HTERT RPE-1 (cell line): ENCODE measurements at regions not wholly inside any gene's neighbourhood (a gene's known extent, or its start where the extent isn't known, plus 50 kb on each side); places are given as distances from the start of the nearest gene placed in this dataset.
"Not testable (repeated sequence)": the region's sequence is repeated elsewhere in the genome, so short reads cannot be mapped to it uniquely, and the experiment has no call there.

ENCODE experiments used
- in situ Hi-C: fragments of 300-500 bp; cut with MboI; formaldehyde crosslinking; loops from 4 replicates; pipeline ENCODE4 v1.14.3; 2020; ENCODE audit warnings: low sequenced_read_pairs

- in situ Hi-C loops = no loop called here
Measured at GRCh38 chr6:138655828-138656227, 117.7 kb upstream of the CCDC28A start.

GRCh38 chr6:138656364-138657064 is 117.1 kb upstream of the CCDC28A start:
- in situ Hi-C loops = no loop called here

DNA sequence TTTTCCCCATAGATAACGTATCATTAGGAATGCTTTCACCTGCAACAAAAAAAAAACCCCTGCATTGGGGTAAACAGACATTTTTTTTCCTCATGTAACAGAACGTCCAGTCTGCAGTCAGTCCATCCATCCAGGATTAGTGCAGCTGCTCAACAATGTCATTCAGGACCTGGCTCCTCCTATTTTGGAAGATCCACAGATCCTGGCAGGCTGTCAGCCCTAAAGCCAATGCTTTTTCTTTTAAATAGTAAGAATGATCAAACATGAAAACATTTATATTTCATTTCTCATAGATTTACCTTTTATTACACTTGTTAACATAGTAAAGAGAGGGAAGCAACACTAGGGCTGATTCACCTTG is 116.5 kb upstream of the CCDC28A start:
- in situ Hi-C loops = no loop called here

GRCh38 chr6:138659998-138660397 is 113.6 kb upstream of the CCDC28A start:
- in situ Hi-C loops = no loop called here

DNA sequence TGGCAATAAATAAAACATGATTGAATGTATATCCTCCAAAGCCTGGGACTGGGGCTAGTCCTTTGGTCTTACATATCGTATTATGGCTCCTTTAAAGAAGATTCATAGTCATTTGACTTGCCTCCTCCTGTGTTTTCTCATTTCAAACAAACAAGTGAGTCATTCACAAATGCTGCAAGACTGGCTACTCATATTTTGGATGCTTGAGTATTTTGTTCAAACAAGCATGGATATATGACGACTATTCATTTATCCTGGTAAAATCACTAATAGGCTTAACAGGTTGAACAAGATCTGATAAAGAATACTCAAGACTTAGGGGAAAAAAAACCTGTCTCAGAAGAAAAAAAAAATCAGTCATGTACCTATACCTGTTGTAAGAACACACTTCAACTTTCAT is 111.1 kb upstream of the CCDC28A start:
- in situ Hi-C loops = no loop called here

GRCh38 chr6:138663892-138664291 is 109.7 kb upstream of the CCDC28A start:
- in situ Hi-C loops = no loop called here

- in situ Hi-C loops = no loop called here
Measured at GRCh38 chr6:138664745-138665144, 108.8 kb upstream of the CCDC28A start.

DNA sequence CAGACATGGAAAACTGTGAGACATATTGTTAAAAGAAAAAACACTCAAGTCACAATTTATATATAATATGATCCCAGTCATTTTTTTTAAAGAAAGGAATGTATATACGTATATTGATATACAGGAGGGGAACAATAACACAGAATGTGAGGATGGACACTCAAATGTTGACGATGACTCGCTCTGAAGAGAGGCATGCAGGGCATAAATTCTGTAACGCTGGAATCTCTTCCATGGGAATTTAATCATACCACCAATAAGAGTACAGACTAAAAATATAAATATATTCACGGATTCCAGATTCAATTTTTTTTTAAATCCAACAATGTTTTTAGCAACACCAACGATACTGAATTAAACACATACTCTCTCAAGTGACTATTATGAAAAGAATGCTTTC is 106.9 kb upstream of the CCDC28A start:
- in situ Hi-C loops = no loop called here

GRCh38 chr6:138667408-138667807 is 106.2 kb upstream of the CCDC28A start:
- in situ Hi-C loops = no loop called here

DNA sequence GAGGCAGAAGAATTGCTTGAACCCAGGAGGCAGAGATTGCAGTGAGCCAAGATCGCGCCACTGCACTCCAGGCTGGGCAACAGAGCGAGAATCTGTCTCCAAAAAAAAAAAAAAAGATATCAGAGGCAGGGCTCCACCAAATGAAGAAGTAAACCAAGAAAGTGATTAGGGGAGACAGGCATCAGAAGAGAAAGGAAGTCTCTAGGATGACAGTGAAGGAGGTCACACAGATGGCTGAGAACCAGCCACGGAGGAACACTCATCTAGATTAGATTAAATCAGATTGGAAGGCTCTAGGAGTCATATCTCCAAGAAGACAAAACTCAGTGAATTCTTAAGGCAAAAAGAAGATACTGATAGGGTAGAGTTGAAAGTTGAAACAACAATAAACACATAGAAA is 102.2 kb upstream of the CCDC28A start:
- in situ Hi-C loops = no loop called here

GRCh38 chr6:138673346-138674014 is 100.1 kb upstream of the CCDC28A start:
- in situ Hi-C loops = no loop called here

DNA sequence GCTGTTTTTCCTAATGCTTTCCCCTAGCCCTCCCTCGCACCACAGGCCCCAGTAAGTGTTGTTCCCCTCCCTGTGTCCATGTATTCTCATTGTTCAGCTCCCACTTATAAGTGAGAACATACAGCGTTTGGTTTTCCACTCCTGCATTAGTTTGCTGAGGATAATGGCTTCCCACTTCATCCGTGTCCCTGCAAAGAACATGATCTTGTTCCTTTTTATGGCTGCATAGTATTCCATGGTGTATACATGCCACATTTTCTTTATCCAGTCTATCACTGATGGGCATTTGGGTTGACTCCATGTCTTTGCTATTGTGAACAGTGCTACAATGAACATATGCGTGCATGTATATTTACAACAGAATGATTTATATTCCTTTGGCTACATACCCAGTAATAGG is 99.1 kb upstream of the CCDC28A start:
- in situ Hi-C loops = not testable (repeated sequence)

GRCh38 chr6:138677538-138677937 is 96.0 kb upstream of the CCDC28A start:
- in situ Hi-C loops = no loop called here

DNA sequence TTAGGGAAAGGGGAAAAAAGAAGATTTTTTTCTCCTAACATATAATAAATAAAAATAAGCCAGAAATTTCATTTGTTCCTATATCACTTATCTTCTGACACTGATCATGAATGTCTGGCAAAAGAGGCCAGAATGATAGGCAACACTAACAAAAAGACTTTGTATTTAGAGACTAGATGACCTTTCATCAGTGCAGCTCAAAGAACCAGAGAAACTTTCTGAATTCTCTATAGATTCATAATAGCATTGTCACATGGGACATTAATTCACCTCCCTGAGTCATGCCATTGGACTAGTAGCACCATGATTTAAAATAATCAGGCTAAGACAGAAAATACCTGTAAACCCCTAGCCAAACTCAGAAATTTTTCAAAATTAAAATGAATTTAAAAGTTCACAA is 95.4 kb upstream of the CCDC28A start:
- in situ Hi-C loops = no loop called here

DNA sequence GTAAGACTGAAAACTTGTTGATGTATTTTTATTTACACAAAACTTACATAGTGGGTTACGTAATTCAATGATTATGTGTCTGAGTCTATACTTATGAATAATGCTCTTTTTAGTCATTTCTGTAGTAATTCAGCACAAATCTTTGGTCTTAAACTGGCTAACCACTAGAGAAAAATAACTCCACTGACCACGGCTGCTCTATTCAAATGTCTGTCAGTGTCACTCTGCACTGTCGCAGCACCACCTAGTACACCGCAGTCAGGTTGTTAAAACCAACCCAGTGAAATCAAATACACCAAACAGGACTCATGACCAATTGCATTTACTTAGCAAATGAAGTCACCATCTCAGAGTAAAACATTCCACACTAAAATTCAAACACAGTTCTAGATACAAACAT is 93.5 kb upstream of the CCDC28A start:
- in situ Hi-C loops = no loop called here

DNA sequence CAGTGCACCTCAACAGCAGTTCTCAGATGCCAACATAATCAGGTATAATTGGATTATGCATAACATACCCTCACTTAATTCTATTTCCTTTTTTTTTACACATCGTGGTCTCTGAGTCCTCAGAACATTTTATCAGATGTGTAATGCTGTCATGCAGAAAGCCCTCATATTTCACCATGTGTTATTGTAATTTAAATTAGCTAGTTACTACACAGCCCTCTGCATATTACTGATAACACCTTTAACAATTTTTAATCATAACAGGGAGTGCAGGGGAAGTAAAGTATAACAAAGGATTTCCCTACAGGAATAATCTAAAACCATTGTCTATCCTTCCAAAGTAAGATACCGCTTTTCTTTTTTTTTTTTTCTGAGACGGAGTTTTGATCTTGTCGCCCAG is 91.9 kb upstream of the CCDC28A start:
- in situ Hi-C loops = no loop called here

- in situ Hi-C loops = no loop called here
Measured at GRCh38 chr6:138682704-138683527, 90.7 kb upstream of the CCDC28A start.

GRCh38 chr6:138685257-138685656 is 88.3 kb upstream of the CCDC28A start:
- in situ Hi-C loops = no loop called here

- in situ Hi-C loops = no loop called here
Measured at GRCh38 chr6:138685781-138686180, 87.8 kb upstream of the CCDC28A start.

GRCh38 chr6:138688580-138688979 is 85.0 kb upstream of the CCDC28A start:
- in situ Hi-C loops = no loop called here

DNA sequence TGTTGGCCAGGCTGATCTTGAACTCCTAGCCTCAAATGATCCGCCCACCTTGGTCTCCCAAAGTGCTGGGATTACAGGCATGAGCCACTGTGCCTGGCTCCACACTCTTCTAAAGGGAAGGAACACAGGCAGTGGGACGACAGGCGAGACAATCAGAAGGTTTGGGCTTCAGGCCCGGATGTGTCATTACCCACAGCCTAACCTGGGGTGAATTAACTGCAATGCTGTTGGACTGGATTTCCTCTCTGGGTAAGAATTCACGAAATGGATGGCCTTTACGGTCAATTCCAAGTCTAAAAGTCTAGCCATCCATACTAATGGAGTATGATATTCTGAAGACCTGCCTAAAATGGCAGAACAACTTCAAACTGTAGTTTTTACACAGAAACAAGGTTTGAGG is 83.7 kb upstream of the CCDC28A start:
- in situ Hi-C loops = no loop called here
